GM04503 (cell line): ENCODE measurements at regions not wholly inside any gene's neighbourhood (a gene's known extent, or its start where the extent isn't known, plus 50 kb on each side); places are given as distances from the start of the nearest gene placed in this dataset.

Experiments
- DNase-seq: peaks from one replicate; pipeline ENCODE4 v3.0.0-alpha.2; 2012; ENCODE audit warnings: low read depth

GRCh38 chr11:45597097-45597496, 68.3 kb downstream of the CHST1 start:
- no peak for DNase-seq

DNA sequence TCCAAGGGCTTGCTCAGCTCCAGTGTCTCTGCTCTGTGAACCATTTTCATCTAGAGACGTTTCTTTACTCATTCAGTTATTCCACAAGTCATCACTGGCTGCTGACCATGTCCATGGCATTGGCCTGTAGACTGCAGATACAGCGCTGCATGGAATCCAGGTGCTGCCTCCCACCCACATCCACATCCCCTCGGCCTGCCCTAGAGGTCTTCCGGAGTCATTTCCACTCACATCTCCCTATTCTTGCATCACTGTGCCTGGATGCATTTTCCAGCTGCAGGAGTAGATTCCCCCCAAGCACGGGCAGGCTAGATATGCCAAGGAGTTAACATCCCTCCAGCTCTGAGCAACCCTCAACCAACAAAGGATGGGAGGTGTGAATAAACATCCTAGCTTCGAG, 68.9 kb downstream of the CHST1 start:
- no peak for DNase-seq

- DNase-seq: no peak
Observed at GRCh38 chr11:45593992-45594391, 71.4 kb downstream of the CHST1 start.

DNA sequence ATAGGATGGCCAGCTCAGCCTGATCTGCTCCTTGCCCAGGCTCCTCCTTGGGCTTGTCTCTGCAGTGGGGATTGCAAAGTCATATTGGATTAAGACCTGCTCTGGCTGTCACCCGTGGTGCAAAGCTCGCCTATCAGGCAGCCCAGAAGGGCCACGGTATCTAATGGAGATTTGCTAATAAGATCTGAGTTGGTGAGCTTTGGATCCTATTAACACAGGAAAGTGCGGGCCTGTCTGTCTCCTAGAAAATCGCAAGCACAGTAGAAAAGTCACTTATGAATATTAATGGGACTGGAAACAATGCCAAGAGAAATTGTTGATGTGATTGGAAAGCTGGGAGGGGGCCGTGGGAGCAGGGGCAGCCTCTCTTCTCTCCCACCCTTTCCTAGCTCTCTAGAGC, 72.8 kb downstream of the CHST1 start:
- DNase-seq: no peak

GRCh38 chr11:45590743-45591142, 74.7 kb downstream of the CHST1 start:
- DNase-seq: no peak

DNA sequence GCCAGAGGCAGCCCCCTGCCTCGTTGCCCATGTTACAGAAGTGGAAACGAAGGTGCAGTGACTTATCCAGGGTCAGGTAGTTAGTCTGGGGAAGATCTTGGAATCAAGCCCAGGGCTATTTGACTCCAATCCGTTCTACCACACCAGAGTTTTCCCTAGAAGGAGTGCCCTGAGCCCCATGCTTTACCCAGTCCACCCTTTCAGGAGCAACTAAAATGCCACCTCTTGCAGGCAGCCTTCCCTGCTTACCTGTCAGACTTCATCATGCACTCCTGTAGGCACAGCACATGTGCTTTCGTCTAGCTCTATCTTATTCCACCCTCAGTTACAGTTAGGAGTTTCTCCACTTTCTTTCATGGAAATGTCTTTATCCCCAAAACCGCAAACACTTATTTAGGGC, 80.2 kb downstream of the CHST1 start:
- DNase-seq: no peak

DNA sequence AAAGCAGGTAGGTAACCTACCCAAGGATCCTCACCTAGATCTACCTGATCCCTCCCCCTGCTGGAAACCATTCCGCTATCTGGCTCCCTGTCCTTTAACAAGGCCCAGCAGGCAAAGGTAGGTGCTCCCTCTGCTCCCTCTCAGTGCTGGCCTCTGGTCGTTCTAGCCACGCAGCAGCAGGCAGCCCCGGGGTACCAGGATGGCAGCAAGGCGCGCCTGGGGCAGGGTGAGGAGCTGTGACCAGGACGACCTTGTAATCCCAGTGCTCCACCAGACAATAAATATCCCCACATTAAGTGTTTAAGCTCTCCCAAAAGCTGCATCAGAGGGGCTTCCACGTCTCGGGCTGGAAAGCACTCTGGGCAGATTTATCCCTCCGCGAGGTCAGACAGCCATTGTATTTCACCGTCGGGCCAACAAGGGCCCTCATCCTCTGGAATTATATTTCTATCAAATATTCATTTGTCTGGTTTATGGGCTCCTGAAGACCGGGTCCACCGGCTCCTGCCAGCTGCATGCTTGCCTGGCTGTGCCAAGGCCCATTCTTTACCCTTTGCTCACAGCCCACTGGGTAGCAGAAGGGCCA, 81.3 kb downstream of the CHST1 start:
- no peak for DNase-seq

- DNase-seq: no peak
Observed at GRCh38 chr11:45580399-45580798, 85.0 kb downstream of the CHST1 start.

GRCh38 chr11:45578316-45578715, 87.1 kb downstream of the CHST1 start:
- no peak for DNase-seq

- no peak for DNase-seq
Observed at GRCh38 chr11:45577752-45578151, 87.7 kb downstream of the CHST1 start.

DNA sequence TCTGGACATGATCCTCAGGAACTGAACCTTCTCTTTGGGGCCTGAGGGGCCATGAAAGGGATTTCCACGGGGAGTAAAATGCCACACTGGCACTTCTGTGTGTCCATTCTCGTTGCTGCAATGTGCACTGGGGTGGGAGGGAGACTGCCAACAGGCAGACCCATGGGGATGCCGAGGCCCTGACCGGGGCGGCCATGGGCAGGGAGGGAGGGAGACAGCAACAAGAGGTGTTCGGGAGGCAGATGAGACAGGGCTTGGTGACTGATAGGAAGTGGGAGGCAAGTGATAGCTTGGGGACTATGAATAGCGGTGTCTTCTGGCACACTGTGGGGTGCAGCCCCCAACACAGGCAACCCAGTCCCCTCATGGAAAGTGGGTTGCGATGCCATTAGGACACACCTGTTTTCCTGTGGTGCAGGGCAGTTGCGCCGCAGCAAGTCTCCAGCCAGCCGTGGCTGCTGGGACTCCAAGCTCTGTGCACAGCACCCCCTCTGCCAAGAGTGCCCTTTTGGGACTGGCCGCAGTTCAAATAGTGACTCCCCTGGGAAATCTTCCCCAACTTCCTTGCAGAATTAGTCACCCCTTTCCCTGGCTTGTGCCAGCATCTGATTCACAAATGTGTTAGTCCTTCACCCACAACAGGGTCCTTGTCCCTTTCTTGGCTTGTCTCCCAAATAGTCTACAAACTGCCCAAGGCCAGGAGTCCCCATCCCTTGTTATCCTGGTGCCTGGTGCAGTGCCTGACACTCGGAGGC, 88.8 kb downstream of the CHST1 start:
- DNase-seq: no peak

DNA sequence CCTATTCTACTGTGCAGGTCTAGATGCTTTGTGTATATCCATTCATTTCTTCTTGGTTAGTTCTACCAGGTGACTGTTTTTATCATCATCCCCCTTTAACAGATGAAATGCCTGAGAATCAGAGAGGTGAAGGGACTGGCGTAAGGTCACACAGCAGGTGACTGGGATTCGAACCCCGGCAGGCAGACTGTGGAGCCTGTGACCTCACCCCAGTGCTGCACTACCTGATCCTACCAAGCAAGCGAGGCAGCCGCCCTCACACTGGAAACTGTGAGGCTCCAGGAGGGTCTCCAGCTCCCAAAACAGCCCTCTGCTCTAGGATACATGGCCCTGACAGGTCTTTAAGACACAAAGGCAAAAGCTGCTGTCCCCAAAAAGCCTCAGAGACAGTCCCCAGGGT, 91.7 kb downstream of the CHST1 start:
- DNase-seq: no peak

DNA sequence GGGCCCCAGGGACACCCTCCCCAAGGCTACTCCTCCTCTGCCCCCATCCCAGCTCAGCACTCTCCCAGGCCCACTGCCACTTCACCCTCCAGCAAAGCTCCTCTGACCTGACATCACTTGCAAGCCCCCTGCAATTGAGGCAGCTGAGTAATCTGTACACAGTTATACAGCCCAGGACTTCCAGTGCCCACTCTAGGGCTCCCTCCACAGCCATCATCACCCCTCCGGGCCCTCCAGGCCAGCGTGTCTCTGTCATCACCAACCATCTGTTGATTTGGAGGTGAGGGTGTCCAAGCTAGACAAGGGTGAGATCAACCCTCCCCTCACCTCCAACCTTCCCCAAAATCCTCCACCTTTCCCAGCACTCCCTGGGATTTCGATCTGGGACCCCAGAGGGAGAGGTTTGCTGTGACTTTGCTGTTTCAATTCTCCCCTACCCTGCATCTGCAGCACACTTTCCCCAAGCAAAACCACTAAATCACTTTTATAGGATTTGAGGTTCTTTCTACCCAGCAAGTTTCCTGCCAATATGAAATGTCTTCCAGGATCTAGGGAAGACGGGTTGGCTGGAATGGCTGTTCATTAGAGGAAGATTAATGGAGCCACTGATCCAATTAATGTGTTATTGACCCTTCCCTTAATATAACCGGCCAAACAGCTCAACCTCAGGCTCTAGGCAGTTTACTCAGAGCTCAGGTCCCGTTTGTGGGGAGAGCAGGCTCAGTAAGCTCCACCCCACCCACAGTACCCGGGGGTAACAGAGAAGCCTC, 92.9 kb downstream of the CHST1 start:
- no peak for DNase-seq

DNA sequence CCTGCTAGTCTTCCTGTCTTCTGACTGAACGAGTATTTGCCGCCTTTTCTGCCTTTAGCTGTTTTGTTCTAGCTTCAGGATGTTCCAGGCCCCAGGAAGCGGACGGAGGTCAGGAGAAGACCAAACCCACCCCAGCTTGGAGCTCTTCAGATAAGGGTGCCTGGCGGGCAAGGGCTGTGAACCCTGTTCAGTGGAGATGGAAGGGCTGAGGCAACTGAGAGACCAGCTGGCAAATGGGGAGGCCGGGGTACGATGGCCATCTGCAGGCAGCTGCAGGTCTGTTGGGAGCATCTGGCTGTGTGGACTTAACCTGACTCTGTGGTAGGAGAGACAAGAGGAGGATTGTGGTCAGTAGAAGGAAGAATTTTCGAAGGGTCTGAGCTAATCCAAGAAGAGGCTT, 95.6 kb downstream of the CHST1 start:
- no peak for DNase-seq

GRCh38 chr11:45568049-45568448, 97.4 kb downstream of the CHST1 start:
- DNase-seq: no peak

GRCh38 chr11:45565446-45565988, 99.9 kb downstream of the CHST1 start:
- DNase-seq: no peak

DNA sequence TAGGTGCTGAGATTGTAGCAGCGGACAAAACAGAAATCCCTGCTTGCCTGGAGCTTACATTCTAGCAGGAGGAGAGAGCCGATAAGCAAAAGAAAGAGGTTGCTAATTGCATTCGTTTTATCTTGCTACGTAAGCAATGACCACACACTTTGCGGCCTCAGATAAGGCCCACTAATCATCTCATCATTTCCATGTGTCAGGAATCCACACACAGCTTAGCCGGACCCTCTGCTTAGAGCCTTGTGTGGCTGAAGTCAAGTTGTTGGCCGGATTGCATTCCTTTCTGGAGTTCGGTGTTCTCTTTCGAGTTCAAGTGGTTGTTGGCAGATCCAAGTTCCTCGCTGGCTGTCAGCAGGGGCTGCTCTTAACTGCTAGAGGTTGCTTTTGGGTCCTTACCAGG, 101.6 kb downstream of the CHST1 start:
- DNase-seq: no peak

GRCh38 chr11:45563171-45563570, 102.3 kb downstream of the CHST1 start:
- DNase-seq: no peak

DNA sequence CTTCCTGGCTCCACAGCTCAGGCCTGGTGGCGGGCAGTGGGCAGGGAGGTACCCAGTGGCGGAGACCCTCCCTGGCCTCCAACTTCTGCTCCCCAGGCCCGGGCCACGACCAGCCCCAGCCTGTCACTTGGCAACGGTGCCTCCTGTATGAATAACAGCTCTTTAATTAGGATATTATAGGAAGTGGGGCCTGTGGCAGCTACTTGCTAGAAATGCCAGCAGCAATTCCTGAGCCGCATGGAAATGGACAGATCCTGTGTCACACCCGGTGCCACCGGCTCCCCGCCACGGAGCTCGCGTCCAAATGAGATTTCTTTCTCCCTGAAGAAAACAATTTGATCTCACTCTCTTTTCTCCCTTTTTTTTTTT, 104.5 kb downstream of the CHST1 start:
- no peak for DNase-seq

GRCh38 chr11:45560155-45560912, 105.1 kb downstream of the CHST1 start:
- no peak for DNase-seq

DNA sequence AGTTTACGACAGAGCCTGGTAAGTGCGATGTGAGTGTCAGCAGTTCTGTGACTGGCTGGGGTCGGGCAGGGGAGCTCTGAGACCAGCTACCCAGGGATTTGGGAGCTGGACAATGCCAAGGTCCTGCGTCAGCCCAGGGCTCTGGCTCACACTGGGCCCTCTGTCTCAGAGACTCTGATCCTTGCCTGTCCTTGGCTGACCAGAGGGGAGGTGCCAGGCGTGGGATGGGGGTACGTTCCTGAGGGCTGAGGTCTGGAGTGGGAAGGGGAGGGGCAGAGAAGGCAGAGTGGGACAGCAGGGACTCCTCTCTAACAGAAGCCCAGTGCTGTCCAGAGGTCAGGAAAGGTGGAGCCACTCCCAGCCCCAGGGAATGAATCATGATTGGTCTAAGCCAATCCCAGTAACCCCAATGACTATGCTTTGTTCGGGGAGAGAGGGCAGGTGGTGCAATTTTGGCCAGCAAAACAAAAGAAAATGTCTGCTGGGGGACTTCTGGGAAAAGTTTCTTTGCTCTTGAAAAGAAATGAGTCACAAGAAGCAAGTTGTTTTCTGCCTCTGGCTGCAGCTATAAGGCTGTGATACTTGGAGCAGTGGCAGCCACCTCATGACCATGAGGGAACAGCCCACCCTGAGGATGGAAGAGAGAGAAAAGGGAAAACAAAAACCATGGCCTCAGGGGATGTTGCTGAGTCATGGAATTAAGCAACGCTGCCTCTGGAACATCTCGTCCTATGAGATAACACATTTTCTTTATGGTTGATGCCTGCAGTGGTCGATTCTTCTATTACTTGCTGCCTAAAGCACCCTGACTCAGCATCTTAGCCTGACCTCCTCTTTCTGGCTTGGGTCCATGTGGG, 108.3 kb downstream of the CHST1 start:
- no peak for DNase-seq
